ENCODE measurements at regions not wholly inside any gene's neighbourhood (a gene's known extent, or its start where the extent isn't known, plus 50 kb on each side); places are given as distances from the start of the nearest gene placed in this dataset.

DNA sequence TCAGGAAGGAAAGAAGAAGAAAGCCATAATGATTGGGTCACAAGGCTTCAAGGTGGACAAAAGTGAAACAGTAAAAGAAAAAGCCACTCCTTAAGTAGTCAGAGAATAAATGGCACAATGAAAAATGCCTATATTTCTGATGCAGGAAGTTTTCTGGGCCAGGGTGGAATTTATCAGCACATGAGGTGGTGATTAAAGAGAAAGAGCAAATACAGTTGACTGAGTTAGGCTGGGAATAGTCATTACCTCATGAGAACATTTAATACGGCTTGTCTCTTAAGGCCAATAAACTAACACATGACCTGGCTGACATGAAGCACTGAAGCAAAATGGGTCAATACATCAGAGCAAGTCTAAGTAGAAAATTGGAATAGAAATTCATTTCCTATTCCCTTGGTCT, 499.7 kb downstream of the TMTC2 start:
- TF ChIP-seq, protein P1, sequence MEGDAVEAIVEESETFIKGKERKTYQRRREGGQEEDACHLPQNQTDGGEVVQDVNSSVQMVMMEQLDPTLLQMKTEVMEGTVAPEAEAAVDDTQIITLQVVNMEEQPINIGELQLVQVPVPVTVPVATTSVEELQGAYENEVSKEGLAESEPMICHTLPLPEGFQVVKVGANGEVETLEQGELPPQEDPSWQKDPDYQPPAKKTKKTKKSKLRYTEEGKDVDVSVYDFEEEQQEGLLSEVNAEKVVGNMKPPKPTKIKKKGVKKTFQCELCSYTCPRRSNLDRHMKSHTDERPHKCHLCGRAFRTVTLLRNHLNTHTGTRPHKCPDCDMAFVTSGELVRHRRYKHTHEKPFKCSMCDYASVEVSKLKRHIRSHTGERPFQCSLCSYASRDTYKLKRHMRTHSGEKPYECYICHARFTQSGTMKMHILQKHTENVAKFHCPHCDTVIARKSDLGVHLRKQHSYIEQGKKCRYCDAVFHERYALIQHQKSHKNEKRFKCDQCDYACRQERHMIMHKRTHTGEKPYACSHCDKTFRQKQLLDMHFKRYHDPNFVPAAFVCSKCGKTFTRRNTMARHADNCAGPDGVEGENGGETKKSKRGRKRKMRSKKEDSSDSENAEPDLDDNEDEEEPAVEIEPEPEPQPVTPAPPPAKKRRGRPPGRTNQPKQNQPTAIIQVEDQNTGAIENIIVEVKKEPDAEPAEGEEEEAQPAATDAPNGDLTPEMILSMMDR (IDR thresholded peaks at IDR 0.05; ENCODE audit: low read depth, low read length, missing control alignments), result no peak
- no peak for DNase-seq (ENCODE audit: extremely low read depth, low read depth)
- no peak overlapping the region for H3K4me3 ChIP-seq (replicated peaks; ENCODE audit: low read depth, low read length)

DNA sequence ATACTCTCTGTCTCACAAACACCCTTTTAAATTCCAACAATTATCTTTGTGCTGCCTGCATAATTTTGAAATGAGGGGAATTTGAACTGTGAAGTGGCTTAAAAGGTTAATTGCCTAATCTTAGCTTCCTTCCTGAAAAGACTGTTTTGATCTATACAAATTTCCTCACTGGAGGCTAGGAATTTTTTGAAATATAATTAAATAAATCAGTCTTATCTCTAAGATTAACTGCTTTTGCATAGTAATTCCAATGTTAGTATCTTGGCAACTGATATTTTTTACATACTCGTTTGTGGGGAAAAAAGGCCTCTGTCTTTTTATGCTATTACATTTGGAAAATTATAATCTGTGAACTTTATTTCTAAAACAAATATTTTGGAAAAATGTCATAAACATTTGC, 498.5 kb downstream of the TMTC2 start:
- no peak overlapping the region for H3K4me3 ChIP-seq (replicated peaks; ENCODE audit: low read depth, low read length)
- DNase-seq (ENCODE audit: extremely low read depth, low read depth), result no peak
- TF ChIP-seq, protein P1 (IDR thresholded peaks at IDR 0.05; ENCODE audit: low read depth, low read length, missing control alignments), result no peak
